SK-N-SH (cell line): ENCODE measurements at regions not wholly inside any gene's neighbourhood (a gene's known extent, or its start where the extent isn't known, plus 50 kb on each side); places are given as distances from the start of the nearest gene placed in this dataset.

Experiments
- CTCF ChIA-PET: fragments of 300-600, 350-600 bp; formaldehyde crosslinking; extraction: SDS; loops from one replicate; lab custom pipeline; 2021; lab: Yijun Ruan, JAX
- POLR2A ChIA-PET: fragments of 350-600 bp; sonication (Branson Sonifier 250); formaldehyde crosslinking; extraction: SDS; loops from one replicate; lab custom pipeline; 2020; ENCODE audit warnings: antibody characterized with exemption, inconsistent platforms; lab: Yijun Ruan, JAX
- DNase-seq: peaks from one replicate; pipeline ENCODE4 v3.0.0; 2012
- H2AFZ ChIP-seq: fragments of 200-600 bp; sonication (generic); 2 replicates; pipeline ENCODE4 v1.8.1; 2016; ENCODE audit warnings: antibody characterized with exemption, mild to moderate bottlenecking, low read depth
- H3F3A ChIP-seq: fragments of 200-600 bp; sonication (generic); replicated peaks from 2 replicates; pipeline ENCODE3; 2016; ENCODE audit warnings: antibody characterized with exemption, mild to moderate bottlenecking; ENCODE audit not compliant: insufficient read depth
- H3K27ac ChIP-seq, 2 experiments: fragments of 200-500 bp in 1 of 2; fragments of 200-600 bp in 1 of 2; sonication (Bioruptor generic) in 1 of 2; sonication (generic), shearing (Covaris generic) in 1 of 2; 2 replicates each; pipeline versions ENCODE4 v1.5.1 to v1.6.1; 2014 to 2016; ENCODE audit warnings: low read depth in 2 of 2, inconsistent platforms in 1 of 2, low read length in 1 of 2, mild to moderate bottlenecking in 1 of 2, mixed read lengths in 1 of 2
- H3K27me3 ChIP-seq: fragments of 200-600 bp; sonication (generic), shearing (Covaris generic); 2 replicates; pipeline ENCODE4 v1.6.1; 2016; ENCODE audit warnings: mixed run types; ENCODE audit not compliant: insufficient read depth
- H3K36me3 ChIP-seq, 2 experiments: fragments of 200-500 bp in 1 of 2; fragments of 200-600 bp in 1 of 2; sonication (Bioruptor generic) in 1 of 2; sonication (generic) in 1 of 2; replicated peaks in 1 of 2; 2 replicates each; pipeline versions ENCODE3 to v1.5.1; 2014 to 2016; ENCODE audit warnings: low read length in 1 of 2, mild to moderate bottlenecking in 1 of 2; ENCODE audit not compliant: insufficient read depth in 2 of 2, control insufficient read depth in 1 of 2
- H3K4me1 ChIP-seq, 2 experiments: fragments of 200-500 bp in 1 of 2; fragments of 200-600 bp in 1 of 2; sonication (Bioruptor generic) in 1 of 2; sonication (generic), shearing (Covaris generic) in 1 of 2; 2 replicates each; pipeline versions ENCODE4 v1.5.1 to v1.6.1; 2014 to 2016; ENCODE audit warnings: low read depth in 1 of 2, low read length in 1 of 2, mixed run types in 1 of 2; ENCODE audit not compliant: insufficient read depth in 2 of 2, control insufficient read depth in 1 of 2
- H3K4me2 ChIP-seq: fragments of 200-600 bp; sonication (generic), shearing (Covaris generic); 2 replicates; pipeline ENCODE4 v1.6.1; 2017; ENCODE audit warnings: mixed run types
- H3K4me3 ChIP-seq, 2 experiments: fragments of 200-500 bp in 1 of 2; fragments of 200-600 bp in 1 of 2; sonication (Bioruptor generic) in 1 of 2; sonication (generic), shearing (Covaris generic) in 1 of 2; 2 replicates each; pipeline versions ENCODE4 v1.5.1 to v1.8.1; 2014 to 2016; ENCODE audit warnings: low read depth in 2 of 2, inconsistent platforms in 1 of 2, low read length in 1 of 2, mild to moderate bottlenecking in 1 of 2, mixed read lengths in 1 of 2, moderate library complexity in 1 of 2
- H3K79me2 ChIP-seq: fragments of 200-600 bp; sonication (generic); 2 replicates; pipeline ENCODE4 v1.8.1; 2017; ENCODE audit warnings: mild to moderate bottlenecking; ENCODE audit not compliant: insufficient read depth
- H3K9ac ChIP-seq: fragments of 200-600 bp; sonication (generic); 2 replicates; pipeline ENCODE4 v1.6.1; 2017; ENCODE audit warnings: mixed run types
- H3K9me2 ChIP-seq: fragments of 200-600 bp; sonication (generic); 2 replicates; pipeline ENCODE4 v1.6.1; 2017; ENCODE audit warnings: mixed run types
- H3K9me3 ChIP-seq: fragments of 200-600 bp; sonication (generic); 2 replicates; pipeline ENCODE4 v1.6.1; 2017; ENCODE audit warnings: mixed run types, mild to moderate bottlenecking, moderate library complexity
- H4K20me1 ChIP-seq: fragments of 200-600 bp; sonication (generic); 2 replicates; pipeline ENCODE4 v1.6.1; 2017; ENCODE audit warnings: mild to moderate bottlenecking, mixed run types; ENCODE audit not compliant: insufficient read depth
- EZH2phosphoT487 ChIP-seq: fragments of 200-600 bp; sonication (generic); IDR thresholded peaks from 2 replicates; pipeline ENCODE4 v1.6.1; 2017; ENCODE audit warnings: low read depth, mixed run types, mild to moderate bottlenecking, antibody characterized with exemption, moderate library complexity, borderline replicate concordance
- FOSL2 ChIP-seq: IDR thresholded peaks from 2 replicates; pipeline ENCODE4 v1.4.0; 2012; ENCODE audit warnings: low read depth, mild to moderate bottlenecking, moderate library complexity, borderline replicate concordance
- FOXJ3 ChIP-seq: sonication (generic); formaldehyde crosslinking; IDR thresholded peaks from 2 replicates; pipeline ENCODE4 v1.5.1; 2020; ENCODE audit warnings: mild to moderate bottlenecking, missing genetic modification reagents
- FOXM1 ChIP-seq: IDR thresholded peaks from 2 replicates; pipeline ENCODE4 v1.4.0; 2012; ENCODE audit warnings: low read depth, mild to moderate bottlenecking
- GABPA ChIP-seq: IDR thresholded peaks from 2 replicates; pipeline ENCODE4 v1.4.0; 2012; ENCODE audit warnings: low read depth, mild to moderate bottlenecking
- GATA2 ChIP-seq: sonication (generic); formaldehyde crosslinking; IDR thresholded peaks from 2 replicates; pipeline ENCODE4 v1.5.0; 2020; ENCODE audit warnings: mild to moderate bottlenecking, missing genetic modification reagents
- IRF3 ChIP-seq: fragments of 150-350 bp; IDR thresholded peaks from 2 replicates; pipeline ENCODE4 v1.6.1; 2016; ENCODE audit warnings: mild to moderate bottlenecking, low read depth, low read length
- JUND ChIP-seq: IDR thresholded peaks from 2 replicates; pipeline ENCODE4 v1.4.0; 2012
- MEF2A ChIP-seq: IDR thresholded peaks from 2 replicates; pipeline ENCODE4 v1.4.0; 2012; ENCODE audit warnings: low read depth, borderline replicate concordance
- RAD21 ChIP-seq: IDR thresholded peaks from 2 replicates; pipeline ENCODE4 v1.6.1; 2012; ENCODE audit warnings: mild to moderate bottlenecking, low read length
- RFX5 ChIP-seq: IDR thresholded peaks from 2 replicates; pipeline ENCODE4 v1.6.1; 2012; ENCODE audit warnings: mild to moderate bottlenecking, improper control_type of control experiment, low read length
- SIN3A ChIP-seq: IDR thresholded peaks from 2 replicates; pipeline ENCODE4 v1.6.1; 2012; ENCODE audit warnings: low read depth, mild to moderate bottlenecking, low read length, moderate library complexity, borderline replicate concordance
- TAF1 ChIP-seq: IDR thresholded peaks from 2 replicates; pipeline ENCODE4 v1.6.1; 2012; ENCODE audit warnings: low read depth, mild to moderate bottlenecking, low read length, moderate library complexity, borderline replicate concordance
- ZBTB33 ChIP-seq: IDR thresholded peaks from 2 replicates; pipeline ENCODE4 v1.4.0; 2012; ENCODE audit warnings: low read depth, borderline replicate concordance
- WGBS: methylation state at CpG from one replicate; pipeline ENCODE4 v1.1.6; 2017; ENCODE audit warnings: low lambda C conversion rate; 5-methylcytosine and 5-hydroxymethylcytosine counted together
- TF ChIP-seq, protein P1 (sequence below): IDR thresholded peaks from 2 replicates; pipeline ENCODE4 v1.4.0; 2012; ENCODE audit warnings: low read depth, borderline replicate concordance
- TF ChIP-seq, protein P2 (sequence below): IDR thresholded peaks from 2 replicates; pipeline ENCODE4 v1.6.1; 2012; ENCODE audit warnings: mild to moderate bottlenecking, low read depth, low read length, moderate library complexity

- TF ChIP-seq, protein P1, sequence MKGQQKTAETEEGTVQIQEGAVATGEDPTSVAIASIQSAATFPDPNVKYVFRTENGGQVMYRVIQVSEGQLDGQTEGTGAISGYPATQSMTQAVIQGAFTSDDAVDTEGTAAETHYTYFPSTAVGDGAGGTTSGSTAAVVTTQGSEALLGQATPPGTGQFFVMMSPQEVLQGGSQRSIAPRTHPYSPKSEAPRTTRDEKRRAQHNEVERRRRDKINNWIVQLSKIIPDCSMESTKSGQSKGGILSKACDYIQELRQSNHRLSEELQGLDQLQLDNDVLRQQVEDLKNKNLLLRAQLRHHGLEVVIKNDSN, result no peak
- no peak for TF ChIP-seq ZBTB33
- TF ChIP-seq JUND, result no peak
- no peak for TF ChIP-seq RFX5
- no peak for TF ChIP-seq GATA2 (CRISPR knock-in tag)
- TF ChIP-seq EZH2phosphoT487, result no peak
These were observed 143.9 kb upstream of the RND3 start (continued) for GRCh38 chr2:150631236-150631821.

- H2AFZ ChIP-seq, result no peak overlapping the region
- no peak overlapping the region for H3K4me3 ChIP-seq
- H3K4me1 ChIP-seq, result no peaks in the 10 kb centered on the region
- H3K79me2 ChIP-seq, result no peaks in the 10 kb centered on the region
- no peak for TF ChIP-seq GABPA
- TF ChIP-seq FOSL2, result no peak
- no peak for TF ChIP-seq EZH2phosphoT487
- no peak for TF ChIP-seq SIN3A
- TF ChIP-seq, protein P2, sequence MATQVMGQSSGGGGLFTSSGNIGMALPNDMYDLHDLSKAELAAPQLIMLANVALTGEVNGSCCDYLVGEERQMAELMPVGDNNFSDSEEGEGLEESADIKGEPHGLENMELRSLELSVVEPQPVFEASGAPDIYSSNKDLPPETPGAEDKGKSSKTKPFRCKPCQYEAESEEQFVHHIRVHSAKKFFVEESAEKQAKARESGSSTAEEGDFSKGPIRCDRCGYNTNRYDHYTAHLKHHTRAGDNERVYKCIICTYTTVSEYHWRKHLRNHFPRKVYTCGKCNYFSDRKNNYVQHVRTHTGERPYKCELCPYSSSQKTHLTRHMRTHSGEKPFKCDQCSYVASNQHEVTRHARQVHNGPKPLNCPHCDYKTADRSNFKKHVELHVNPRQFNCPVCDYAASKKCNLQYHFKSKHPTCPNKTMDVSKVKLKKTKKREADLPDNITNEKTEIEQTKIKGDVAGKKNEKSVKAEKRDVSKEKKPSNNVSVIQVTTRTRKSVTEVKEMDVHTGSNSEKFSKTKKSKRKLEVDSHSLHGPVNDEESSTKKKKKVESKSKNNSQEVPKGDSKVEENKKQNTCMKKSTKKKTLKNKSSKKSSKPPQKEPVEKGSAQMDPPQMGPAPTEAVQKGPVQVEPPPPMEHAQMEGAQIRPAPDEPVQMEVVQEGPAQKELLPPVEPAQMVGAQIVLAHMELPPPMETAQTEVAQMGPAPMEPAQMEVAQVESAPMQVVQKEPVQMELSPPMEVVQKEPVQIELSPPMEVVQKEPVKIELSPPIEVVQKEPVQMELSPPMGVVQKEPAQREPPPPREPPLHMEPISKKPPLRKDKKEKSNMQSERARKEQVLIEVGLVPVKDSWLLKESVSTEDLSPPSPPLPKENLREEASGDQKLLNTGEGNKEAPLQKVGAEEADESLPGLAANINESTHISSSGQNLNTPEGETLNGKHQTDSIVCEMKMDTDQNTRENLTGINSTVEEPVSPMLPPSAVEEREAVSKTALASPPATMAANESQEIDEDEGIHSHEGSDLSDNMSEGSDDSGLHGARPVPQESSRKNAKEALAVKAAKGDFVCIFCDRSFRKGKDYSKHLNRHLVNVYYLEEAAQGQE, result no peak
- no peak for TF ChIP-seq MEF2A
- no peak for TF ChIP-seq FOXJ3 (CRISPR knock-in tag)
- TF ChIP-seq IRF3, result no peak
- TF ChIP-seq RAD21, result no peak
- TF ChIP-seq TAF1, result no peak
- TF ChIP-seq RFX5, result no peak
- TF ChIP-seq ZBTB33, result no peak
- TF ChIP-seq FOXM1, result no peak
- H3K27me3 ChIP-seq, result no peaks in the 10 kb centered on the region
- no peaks in the 10 kb centered on the region for H3K9me3 ChIP-seq
- no peaks in the 10 kb centered on the region for H3F3A ChIP-seq
- H3K27ac ChIP-seq, result peak overlapping the region in 1 of 2 experiments; percentile 8; a peak in 1 of 4 replicates
- ChIA-PET CTCF (interaction anchor here (0.5 to 1.7 kb wide), 2 partner anchors 10 to 13 kb away, joined by 3 to 4 read pairs; no protein-coding TSS in a partner anchor), POLR2A (no interaction called here)
- no peak overlapping the region for H3K9ac ChIP-seq
- DNase-seq, result no peak
- WGBS, result 67% methylated on average over 3 of the region's 3 CpGs
- H4K20me1 ChIP-seq, result no peaks in the 10 kb centered on the region
- H3K9me2 ChIP-seq, result no peaks in the 10 kb centered on the region
- H3K4me2 ChIP-seq, result no peak overlapping the region
- no peaks in the 10 kb centered on the region for H3K36me3 ChIP-seq
These were observed 143.2 kb upstream of the RND3 start for GRCh38 chr2:150630587-150631235.
